HepG2 (cell line): ENCODE measurements at regions not wholly inside any gene's neighbourhood (a gene's known extent, or its start where the extent isn't known, plus 50 kb on each side); places are given as distances from the start of the nearest gene placed in this dataset.

Experiments
- PBX3 ChIP-seq: sonication (generic); formaldehyde crosslinking; IDR thresholded peaks from 2 replicates; pipeline ENCODE4 v1.8.1; 2023; ENCODE audit warnings: missing genetic modification reagents, inconsistent platforms, borderline replicate concordance
- USF2 ChIP-seq, 2 experiments: sonication (generic) in 1 of 2; formaldehyde crosslinking in 1 of 2; IDR thresholded peaks; 2 replicates each; pipeline versions ENCODE4 v1.5.1 to v1.6.1; 2011 to 2020; ENCODE audit warnings: borderline replicate concordance in 1 of 2, low read depth in 1 of 2, low read length in 1 of 2, mild to moderate bottlenecking in 1 of 2, missing genetic modification reagents in 1 of 2, moderate library complexity in 1 of 2
- TF ChIP-seq, protein P1 (sequence below): fragments of 450-650 bp; IDR thresholded peaks from 2 replicates; pipeline ENCODE4 v1.6.1; 2017

GRCh38 chr6:90894285-90895130, 307.6 kb upstream of the MAP3K7 start:
- TF ChIP-seq PBX3 (no peak), USF2 (IDR thresholded peaks at IDR 0.05; ENCODE audit: low read depth, low read length) (no peak), USF2 (CRISPR knock-in tag; IDR thresholded peaks at IDR 0.05; ENCODE audit: borderline replicate concordance) (no peak)
- TF ChIP-seq, protein P1, sequence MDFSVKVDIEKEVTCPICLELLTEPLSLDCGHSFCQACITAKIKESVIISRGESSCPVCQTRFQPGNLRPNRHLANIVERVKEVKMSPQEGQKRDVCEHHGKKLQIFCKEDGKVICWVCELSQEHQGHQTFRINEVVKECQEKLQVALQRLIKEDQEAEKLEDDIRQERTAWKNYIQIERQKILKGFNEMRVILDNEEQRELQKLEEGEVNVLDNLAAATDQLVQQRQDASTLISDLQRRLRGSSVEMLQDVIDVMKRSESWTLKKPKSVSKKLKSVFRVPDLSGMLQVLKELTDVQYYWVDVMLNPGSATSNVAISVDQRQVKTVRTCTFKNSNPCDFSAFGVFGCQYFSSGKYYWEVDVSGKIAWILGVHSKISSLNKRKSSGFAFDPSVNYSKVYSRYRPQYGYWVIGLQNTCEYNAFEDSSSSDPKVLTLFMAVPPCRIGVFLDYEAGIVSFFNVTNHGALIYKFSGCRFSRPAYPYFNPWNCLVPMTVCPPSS: no peak
